NCI-H748 treated with DMSO at 0.1 percent for 48 hours (cell line): ENCODE measurements at regions not wholly inside any gene's neighbourhood (a gene's known extent, or its start where the extent isn't known, plus 50 kb on each side); places are given as distances from the start of the nearest gene placed in this dataset.

ENCODE experiments used
- DNase-seq: peaks from one replicate; lab custom pipeline; 2025; lab: John Stamatoyannopoulos, UW

- DNase-seq: no peak
Observed at GRCh38 chr13:87344176-87344575, 327.0 kb upstream of the SLITRK5 start.

DNA sequence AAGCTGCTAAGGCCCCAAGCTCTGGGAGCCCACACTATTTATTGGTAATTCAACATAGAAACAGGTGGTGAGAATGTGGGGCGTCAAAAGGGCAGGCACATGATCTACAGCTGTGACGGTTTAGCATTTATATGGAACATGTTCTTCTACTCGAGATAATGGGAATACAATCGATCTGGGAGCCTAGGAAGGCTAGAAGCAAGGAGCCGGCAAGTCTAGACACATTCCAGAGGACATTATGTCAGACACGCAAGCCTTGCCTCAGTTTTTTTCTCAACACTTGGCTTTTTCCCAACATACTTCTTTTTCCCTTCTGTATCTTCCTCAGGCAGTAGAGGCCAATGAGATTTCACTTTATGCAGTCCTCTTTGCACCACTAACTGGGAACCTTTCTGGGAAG is 315.7 kb upstream of the SLITRK5 start:
- DNase-seq: no peak

DNA sequence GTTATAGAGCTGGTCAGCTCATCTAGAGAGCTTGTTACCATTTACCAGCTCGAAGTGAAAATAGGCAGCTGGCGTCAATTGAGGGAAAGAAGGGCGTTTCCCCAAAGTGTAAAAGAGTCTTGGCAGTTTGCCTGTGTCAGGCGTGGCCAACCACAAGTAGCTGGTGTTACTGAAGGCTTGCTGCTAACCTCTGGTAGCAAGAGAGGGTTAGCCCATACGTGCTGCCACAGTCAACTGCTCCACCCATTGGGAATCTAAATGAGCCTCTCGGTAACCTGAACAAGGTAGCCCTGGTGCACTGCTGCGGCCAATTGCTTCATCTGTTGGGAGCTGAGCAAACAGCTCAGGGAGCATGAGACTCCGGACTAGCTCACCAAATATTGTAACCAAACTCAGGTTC is 314.9 kb upstream of the SLITRK5 start:
- peak; percentile 84 for DNase-seq

DNA sequence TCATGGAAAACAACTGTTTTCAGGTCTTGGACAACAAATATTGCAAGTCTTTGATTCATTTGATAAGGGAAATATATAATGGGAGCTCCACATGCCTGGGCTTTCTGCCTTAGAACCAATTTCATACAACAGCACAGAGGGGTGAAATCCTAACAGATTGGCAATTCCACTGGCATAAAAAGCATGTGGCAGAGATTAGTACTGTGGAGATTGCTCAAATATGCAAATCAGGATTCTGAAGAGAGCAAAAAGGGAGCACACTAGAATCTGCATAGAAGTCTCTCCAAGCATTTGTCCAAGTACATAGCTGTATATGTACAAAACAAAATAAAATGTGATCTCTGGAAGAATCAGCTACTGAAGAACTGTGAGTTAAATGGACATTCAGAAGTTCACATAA is 312.9 kb upstream of the SLITRK5 start:
- no peak for DNase-seq

DNA sequence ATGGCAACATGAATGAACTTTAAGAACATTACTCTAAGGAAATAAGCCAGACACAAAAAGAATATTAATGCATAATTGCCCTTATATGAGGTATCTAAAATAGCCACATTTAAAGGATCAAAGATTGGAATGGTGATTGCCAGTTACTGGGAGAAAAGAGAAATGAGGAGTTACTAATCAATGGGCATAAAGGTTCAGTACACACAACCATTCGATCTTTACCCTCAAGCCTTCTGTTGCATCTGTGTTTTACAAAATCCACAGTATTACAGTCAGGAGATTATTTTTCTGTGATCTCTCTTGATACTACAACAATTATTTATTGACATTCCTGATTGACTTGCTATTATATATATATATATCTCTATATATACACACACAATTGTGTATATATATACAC is 310.0 kb upstream of the SLITRK5 start:
- no peak for DNase-seq

DNA sequence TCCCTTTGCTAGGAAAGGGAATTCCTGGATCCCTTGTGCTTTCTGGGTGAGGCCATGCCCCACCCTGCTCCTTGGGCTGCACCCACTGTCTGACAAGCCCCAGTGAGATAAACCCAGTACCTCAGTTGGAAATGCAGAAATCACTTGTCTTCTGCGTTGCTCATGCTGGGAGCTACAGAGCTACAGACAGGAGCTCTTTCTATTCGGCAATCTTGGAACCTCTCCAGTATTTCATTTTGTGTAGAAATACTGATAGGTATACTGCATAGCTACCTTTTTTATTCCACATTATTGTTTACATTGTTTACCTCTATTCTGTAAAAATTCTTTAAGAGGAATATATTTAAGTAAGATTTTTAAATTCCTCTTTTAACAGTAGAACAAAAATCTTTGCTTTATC is 302.5 kb upstream of the SLITRK5 start:
- no peak for DNase-seq

- DNase-seq: no peak
Observed at GRCh38 chr13:87376081-87376480, 295.1 kb upstream of the SLITRK5 start.

DNA sequence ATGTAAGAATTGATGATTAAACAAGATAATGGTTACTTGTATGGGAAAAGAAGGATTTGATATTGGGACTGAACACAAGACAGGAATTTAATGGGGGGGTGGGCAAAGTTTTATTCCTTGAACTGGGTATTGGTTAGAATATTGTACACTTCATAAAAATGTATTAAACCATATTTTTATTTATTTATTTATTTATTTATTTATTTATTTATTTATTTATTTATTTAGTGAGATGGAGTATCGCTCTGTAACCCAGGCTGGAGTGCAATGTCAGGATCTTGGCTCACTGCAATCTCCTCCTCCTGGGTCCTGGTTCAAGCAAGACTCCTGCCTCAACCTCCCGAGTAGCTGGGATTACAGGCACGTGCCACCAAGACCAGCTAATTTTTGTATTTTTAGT is 287.1 kb upstream of the SLITRK5 start:
- DNase-seq: no peak

GRCh38 chr13:87393358-87393757 is 277.8 kb upstream of the SLITRK5 start:
- no peak for DNase-seq

- DNase-seq: no peak
Observed at GRCh38 chr13:87398047-87398446, 273.1 kb upstream of the SLITRK5 start.

GRCh38 chr13:87403748-87404432 is 267.3 kb upstream of the SLITRK5 start:
- DNase-seq: no peak

- DNase-seq: no peak
Observed at GRCh38 chr13:87426742-87427141, 244.4 kb upstream of the SLITRK5 start.

DNA sequence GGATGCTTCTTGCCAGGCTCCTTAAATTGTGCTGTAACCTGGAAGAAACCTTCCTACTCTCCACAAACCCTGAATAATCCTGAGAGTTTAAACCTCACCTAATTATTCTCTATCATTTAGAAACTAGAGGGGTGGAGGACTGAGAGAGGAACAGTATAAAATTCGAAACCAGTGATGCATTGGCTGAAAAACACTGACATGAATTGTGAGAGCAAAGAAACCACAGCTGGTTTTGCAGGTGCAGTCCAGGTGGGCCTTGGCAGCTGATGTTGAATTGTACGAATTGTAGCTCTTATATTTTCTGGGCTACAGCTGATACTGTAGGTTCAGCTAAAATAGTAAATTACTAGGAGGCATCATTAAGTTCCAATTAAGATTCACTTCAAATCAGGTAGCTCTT is 227.0 kb upstream of the SLITRK5 start:
- DNase-seq: no peak

- no peak for DNase-seq
Observed at GRCh38 chr13:87452281-87452680, 218.9 kb upstream of the SLITRK5 start.

GRCh38 chr13:87453244-87453643 is 217.9 kb upstream of the SLITRK5 start:
- DNase-seq: no peak

GRCh38 chr13:87459419-87459818 is 211.8 kb upstream of the SLITRK5 start:
- DNase-seq: no peak

- no peak for DNase-seq
Observed at GRCh38 chr13:87497426-87497825, 173.7 kb upstream of the SLITRK5 start.

GRCh38 chr13:87498681-87499080 is 172.5 kb upstream of the SLITRK5 start:
- no peak for DNase-seq

- no peak for DNase-seq
Observed at GRCh38 chr13:87524775-87525174, 146.4 kb upstream of the SLITRK5 start.

DNA sequence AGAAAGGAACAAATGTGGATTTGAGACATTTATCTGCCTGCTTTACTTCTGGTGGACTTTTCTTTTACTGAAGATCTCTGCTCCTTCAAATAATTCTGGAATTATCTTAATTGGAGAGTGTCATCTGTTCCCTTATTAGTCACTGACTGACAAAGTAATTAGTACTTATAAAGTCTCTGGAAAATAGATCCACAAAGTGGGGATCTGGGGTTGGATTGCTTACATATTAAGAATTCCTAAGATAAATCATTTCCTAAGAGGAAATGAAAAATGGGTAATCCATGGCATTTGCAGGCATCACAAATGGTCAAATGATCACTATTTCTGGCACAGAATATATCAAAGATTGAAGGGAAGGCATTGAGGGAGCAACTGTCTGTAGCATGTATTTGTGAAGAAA is 137.4 kb upstream of the SLITRK5 start:
- no peak for DNase-seq

DNA sequence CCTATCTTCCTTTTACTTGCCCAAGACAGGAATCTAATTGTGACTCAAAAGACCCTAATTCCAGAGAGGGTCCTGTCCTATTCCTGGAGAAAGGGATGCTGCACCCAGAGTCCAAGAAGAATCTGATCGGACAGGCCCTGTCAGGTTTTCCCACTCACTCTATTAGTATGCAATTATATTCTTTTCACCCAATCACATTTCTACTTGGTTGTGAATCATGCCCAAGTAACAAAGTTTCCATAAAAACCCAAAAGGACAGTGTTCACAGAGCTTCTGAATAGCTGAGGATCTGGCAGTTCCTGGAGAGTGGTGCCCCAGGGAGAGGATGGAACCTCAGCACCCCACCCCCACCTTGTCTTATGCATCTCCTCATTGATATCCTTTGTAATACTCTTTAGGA is 135.3 kb upstream of the SLITRK5 start:
- DNase-seq: no peak

- no peak for DNase-seq
Observed at GRCh38 chr13:87536499-87536898, 134.7 kb upstream of the SLITRK5 start.

DNA sequence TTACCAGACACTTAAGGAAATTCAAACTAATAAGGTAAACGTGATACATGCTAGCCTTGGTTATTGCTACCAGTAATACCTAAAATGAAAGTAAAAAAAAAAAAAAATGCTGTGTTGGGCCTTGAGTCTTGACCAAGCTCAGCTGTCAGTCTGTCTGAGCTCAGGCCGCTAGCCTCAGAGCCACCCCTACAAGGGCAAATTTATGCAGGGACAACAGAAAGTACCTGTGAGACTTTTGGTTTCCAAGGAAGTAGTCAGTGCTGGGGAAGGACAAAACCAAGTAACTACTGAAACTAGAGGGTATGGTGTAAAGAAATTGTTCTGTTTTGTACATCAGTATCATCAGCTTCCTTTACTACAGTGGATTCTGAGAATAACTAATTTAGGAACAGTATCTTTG is 134.3 kb upstream of the SLITRK5 start:
- DNase-seq: no peak

GRCh38 chr13:87537951-87538350 is 133.2 kb upstream of the SLITRK5 start:
- no peak for DNase-seq
